Muscle of arm (tissue), 1 donor: ENCODE measurements at regions not wholly inside any gene's neighbourhood (a gene's known extent, or its start where the extent isn't known, plus 50 kb on each side); places are given as distances from the start of the nearest gene placed in this dataset.
"Not testable (repeated sequence)": the region's sequence is repeated elsewhere in the genome, so short reads cannot be mapped to it uniquely, and the experiment has no call there.

Experiments used
- DNase-seq: peaks from one replicate; pipeline ENCODE4 v3.0.0-alpha.2; 2013

- no peak for DNase-seq
These were observed 78.3 kb upstream of the IPO5 start for GRCh38 chr13:97875218-97875617.

- DNase-seq, result no peak
These were observed 77.6 kb upstream of the IPO5 start for GRCh38 chr13:97875911-97876310.

- DNase-seq, result no peak
These were observed 74.8 kb upstream of the IPO5 start for GRCh38 chr13:97878431-97879375.

- peak; percentile 67 for DNase-seq
These were observed 73.7 kb upstream of the IPO5 start for GRCh38 chr13:97879646-97880310.

GRCh38 chr13:97880311-97880675 lies 73.2 kb upstream of the IPO5 start:
- DNase-seq, result no peak

- DNase-seq, result no peak
These were observed 71.9 kb upstream of the IPO5 start for GRCh38 chr13:97881556-97881955.

- no peak for DNase-seq
These were observed 70.1 kb upstream of the IPO5 start for GRCh38 chr13:97883396-97883795.

- no peak for DNase-seq
These were observed 68.6 kb upstream of the IPO5 start for GRCh38 chr13:97884707-97885468.

GRCh38 chr13:97885641-97886040 lies 67.8 kb upstream of the IPO5 start:
- DNase-seq, result no peak

GRCh38 chr13:97889803-97890202 lies 63.7 kb upstream of the IPO5 start:
- peak; percentile 91 for DNase-seq

- peak; percentile 46 for DNase-seq
These were observed 62.9 kb upstream of the IPO5 start for GRCh38 chr13:97890573-97890972.

- DNase-seq, result not testable (repeated sequence)
These were observed 61.5 kb upstream of the IPO5 start for GRCh38 chr13:97891964-97892363.

GRCh38 chr13:97892717-97893116 lies 60.8 kb upstream of the IPO5 start:
- DNase-seq, result no peak

GRCh38 chr13:97895383-97895782 lies 58.1 kb upstream of the IPO5 start:
- DNase-seq, result no peak

GRCh38 chr13:97896446-97896845 lies 57.0 kb upstream of the IPO5 start:
- DNase-seq, result no peak

- no peak for DNase-seq
These were observed 51.8 kb upstream of the IPO5 start for GRCh38 chr13:97901716-97902115.
